H1 (cell line): ENCODE measurements at regions not wholly inside any gene's neighbourhood (a gene's known extent, or its start where the extent isn't known, plus 50 kb on each side); places are given as distances from the start of the nearest gene placed in this dataset.

ENCODE experiments used
- CTCF ChIA-PET: fragments of 300-600 bp; sonication (Branson Sonifier 250); formaldehyde crosslinking; loops from one replicate; lab custom pipeline; 2021; ENCODE audit not compliant: partially characterized antibody; lab: Charles Lee
- POLR2A ChIA-PET: fragments of 300-600 bp; sonication (Branson Sonifier 250); formaldehyde crosslinking; loops from one replicate; lab custom pipeline; 2021; ENCODE audit warnings: inconsistent platforms; ENCODE audit not compliant: partially characterized antibody; lab: Charles Lee
- DNase-seq, 2 experiments: peaks; one replicate each; pipeline versions ENCODE4 v3.0.0 to v3.0.0-alpha.2; 2010 to 2022; ENCODE audit warnings: low spot score in 2 of 2, low read depth in 1 of 2, mixed read lengths in 1 of 2
- FAIRE-seq: peaks from 2 replicates; lab custom pipeline; 2011; peaks lifted over from hg19 to GRCh38; lab: Jason Lieb, UNC
- H2AFZ ChIP-seq: 2 replicates; pipeline ENCODE4 v1.8.1; 2012; ENCODE audit warnings: low read length, inconsistent platforms
- H2AK5ac ChIP-seq: 2 replicates; pipeline ENCODE4 v1.6.1; 2013; ENCODE audit warnings: low read depth, low read length
- H2BK120ac ChIP-seq: replicated peaks from 2 replicates; pipeline ENCODE3; 2013; ENCODE audit warnings: low read depth, low read length, inconsistent platforms
- H2BK12ac ChIP-seq: 2 replicates; pipeline ENCODE4 v1.6.1; 2013; ENCODE audit warnings: low read depth, low read length
- H2BK15ac ChIP-seq: 2 replicates; pipeline ENCODE4 v1.6.1; 2013; ENCODE audit warnings: low read length
- H2BK20ac ChIP-seq: 2 replicates; pipeline ENCODE4 v1.6.1; 2013; ENCODE audit warnings: low read length
- H2BK5ac ChIP-seq: 2 replicates; pipeline ENCODE4 v1.6.1; 2013; ENCODE audit warnings: low read depth, low read length
- H3K14ac ChIP-seq: 2 replicates; pipeline ENCODE4 v1.6.1; 2013; ENCODE audit warnings: inconsistent platforms; ENCODE audit not compliant: insufficient read length
- H3K18ac ChIP-seq: 2 replicates; pipeline ENCODE4 v1.6.1; 2013; ENCODE audit warnings: low read length; ENCODE audit errors: extremely low read depth
- H3K23ac ChIP-seq: 2 replicates; pipeline ENCODE4 v1.6.1; 2013; ENCODE audit warnings: inconsistent platforms; ENCODE audit not compliant: insufficient read length
- H3K23me2 ChIP-seq: 2 replicates; pipeline ENCODE4 v1.6.1; 2013; ENCODE audit warnings: low read depth, low read length
- H3K27ac ChIP-seq: 2 replicates; pipeline ENCODE4 v1.6.1; 2011; ENCODE audit warnings: low read depth, low read length, inconsistent platforms
- H3K27me3 ChIP-seq, 4 experiments: replicated peaks in 1 of 4; 1 replicate in 1 of 4; 2 replicates in 3 of 4; pipeline versions ENCODE4 v1.6.1 to v1.8.1; 2011 to 2013; ENCODE audit warnings: low read length in 3 of 4, mild to moderate bottlenecking in 3 of 4, inconsistent platforms in 2 of 4, mixed read lengths in 2 of 4, moderate library complexity in 1 of 4; ENCODE audit not compliant: control insufficient read depth in 3 of 4, insufficient read depth in 3 of 4; ENCODE audit errors: extremely low read depth in 1 of 4
- H3K36me3 ChIP-seq, 4 experiments: 2 replicates each; pipeline versions ENCODE4 v1.6.1 to v1.8.1; 2011 to 2013; ENCODE audit warnings: mild to moderate bottlenecking in 4 of 4, low read length in 3 of 4, moderate library complexity in 2 of 4, control low read depth in 1 of 4, inconsistent platforms in 1 of 4; ENCODE audit not compliant: insufficient read depth in 4 of 4, control insufficient read depth in 2 of 4
- H3K4ac ChIP-seq: replicated peaks from 2 replicates; pipeline ENCODE3; 2013; ENCODE audit warnings: low read length, low read depth, mixed read lengths, inconsistent platforms; ENCODE audit not compliant: insufficient read length
- H3K4me1 ChIP-seq, 4 experiments: replicated peaks in 1 of 4; 1 replicate in 1 of 4; 2 replicates in 3 of 4; pipeline versions ENCODE4 v1.6.1 to v1.8.1; 2011 to 2013; ENCODE audit warnings: low read length in 3 of 4, inconsistent platforms in 2 of 4, mixed read lengths in 1 of 4; ENCODE audit not compliant: insufficient read depth in 4 of 4, control insufficient read depth in 3 of 4
- H3K4me2 ChIP-seq, 2 experiments: 2 replicates each; pipeline versions ENCODE4 v1.6.1 to v1.8.1; 2011 to 2013; ENCODE audit warnings: low read depth in 2 of 2, low read length in 2 of 2, control low read depth in 1 of 2, inconsistent platforms in 1 of 2, mild to moderate bottlenecking in 1 of 2; ENCODE audit not compliant: insufficient read depth in 1 of 2
- H3K4me3 ChIP-seq, 4 experiments: fragments of 200-600, 300-600 bp in 1 of 4; sonication (generic), shearing (Covaris generic), sonication (Bioruptor Twin) in 1 of 4; 2 replicates each; pipeline versions ENCODE4 v1.5.1 to v1.8.1; 2011 to 2016; ENCODE audit warnings: low read length in 4 of 4, low read depth in 3 of 4, control low read depth in 2 of 4, inconsistent platforms in 2 of 4, mild to moderate bottlenecking in 2 of 4, mixed read lengths in 1 of 4, moderate library complexity in 1 of 4; ENCODE audit not compliant: insufficient read depth in 2 of 4; ENCODE audit errors: extremely low read depth in 1 of 4
- H3K56ac ChIP-seq: replicated peaks from 2 replicates; pipeline ENCODE3; 2013; ENCODE audit warnings: low read depth, mild to moderate bottlenecking, mixed read lengths, low read length, inconsistent platforms; ENCODE audit not compliant: insufficient read length
- H3K79me1 ChIP-seq: 2 replicates; pipeline ENCODE4 v1.6.1; 2013; ENCODE audit warnings: low read depth, low read length, control low read depth
- H3K79me2 ChIP-seq, 2 experiments: 2 replicates each; pipeline versions ENCODE4 v1.6.1 to v1.8.1; 2012 to 2013; ENCODE audit warnings: low read length in 2 of 2, mild to moderate bottlenecking in 2 of 2, inconsistent platforms in 1 of 2; ENCODE audit not compliant: insufficient read depth in 2 of 2, control insufficient read depth in 1 of 2
- H3K9ac ChIP-seq, 4 experiments: replicated peaks in 1 of 4; 1 replicate in 1 of 4; 2 replicates in 3 of 4; pipeline versions ENCODE4 v1.6.1 to v1.8.1; 2011 to 2013; ENCODE audit warnings: low read depth in 3 of 4, low read length in 3 of 4, control low read depth in 2 of 4, mild to moderate bottlenecking in 2 of 4, moderate library complexity in 2 of 4, inconsistent platforms in 1 of 4; ENCODE audit errors: extremely low read depth in 1 of 4
- H3K9me3 ChIP-seq, 2 experiments: 2 replicates each; pipeline versions ENCODE4 v1.6.1 to v1.8.1; 2012 to 2013; ENCODE audit warnings: mild to moderate bottlenecking in 2 of 2, moderate library complexity in 2 of 2, control low read depth in 1 of 2, inconsistent platforms in 1 of 2, low read depth in 1 of 2, low read length in 1 of 2, mixed read lengths in 1 of 2; ENCODE audit not compliant: insufficient read depth in 2 of 2
- H4K20me1 ChIP-seq, 2 experiments: replicated peaks in 1 of 2; 2 replicates each; pipeline versions ENCODE3 to v1.8.1; 2011 to 2013; ENCODE audit warnings: inconsistent platforms in 2 of 2, low read length in 2 of 2, mild to moderate bottlenecking in 1 of 2; ENCODE audit not compliant: insufficient read depth in 2 of 2, control insufficient read depth in 1 of 2
- H4K5ac ChIP-seq: 2 replicates; pipeline ENCODE4 v1.6.1; 2013; ENCODE audit warnings: low read length, low read depth, mixed read lengths, inconsistent platforms; ENCODE audit not compliant: insufficient read length
- H4K8ac ChIP-seq: 2 replicates; pipeline ENCODE4 v1.8.0; 2013; ENCODE audit warnings: mild to moderate bottlenecking, moderate library complexity, low read length, inconsistent platforms; ENCODE audit not compliant: insufficient read depth; ENCODE audit errors: extremely low read depth
- H4K91ac ChIP-seq: replicated peaks from 2 replicates; pipeline ENCODE3; 2013; ENCODE audit warnings: low read length, mixed read lengths, inconsistent platforms; ENCODE audit not compliant: insufficient read length
- BACH1 ChIP-seq: IDR thresholded peaks from 2 replicates; pipeline ENCODE4 v1.6.1; 2012; ENCODE audit warnings: low read length, improper control_type of control experiment
- CBX8 ChIP-seq: fragments of 300-800, 300-1000 bp; sonication (generic); IDR thresholded peaks from 2 replicates; pipeline ENCODE4 v1.7.1; 2016; ENCODE audit warnings: low read depth, low read length, borderline replicate concordance
- CHD2 ChIP-seq: IDR thresholded peaks from 2 replicates; pipeline ENCODE4 v1.6.1; 2012; ENCODE audit warnings: low read length, improper control_type of control experiment
- EZH2 ChIP-seq: fragments of 200-600 bp; sonication (generic); IDR thresholded peaks from 2 replicates; pipeline ENCODE4 v1.7.1; 2012; ENCODE audit warnings: low read depth, mild to moderate bottlenecking, moderate library complexity, low read length, inconsistent platforms; ENCODE audit not compliant: severe bottlenecking
- POLR2A ChIP-seq, 2 experiments: IDR thresholded peaks; 1 replicate in 1 of 2; 2 replicates in 1 of 2; pipeline ENCODE4 v1.6.1; 2011; ENCODE audit warnings: low read depth in 2 of 2, low read length in 2 of 2, mild to moderate bottlenecking in 2 of 2; ENCODE audit errors: control extremely low read depth in 1 of 2
- RXRA ChIP-seq: IDR thresholded peaks from 2 replicates; pipeline ENCODE4 v1.6.1; 2011; ENCODE audit warnings: low read depth, mild to moderate bottlenecking, low read length, moderate library complexity; ENCODE audit not compliant: insufficient read depth
- SIN3A ChIP-seq, 2 experiments: IDR thresholded peaks in 1 of 2; conservative IDR thresholded peaks in 1 of 2; 2 replicates each; pipeline ENCODE4 v1.6.1; 2011 to 2012; ENCODE audit warnings: low read length in 2 of 2, improper control_type of control experiment in 1 of 2, low read depth in 1 of 2, mild to moderate bottlenecking in 1 of 2
- SIX5 ChIP-seq: IDR thresholded peaks from 2 replicates; pipeline ENCODE4 v1.6.1; 2011; ENCODE audit warnings: mild to moderate bottlenecking, low read depth, low read length
- SP2 ChIP-seq: IDR thresholded peaks from 2 replicates; pipeline ENCODE4 v1.6.1; 2012; ENCODE audit warnings: mild to moderate bottlenecking, low read length, inconsistent platforms
- SUZ12 ChIP-seq: fragments of 200-600 bp; sonication (generic); IDR thresholded peaks from 2 replicates; pipeline ENCODE4 v1.6.1; 2012; ENCODE audit warnings: mild to moderate bottlenecking, inconsistent platforms, low read length, moderate library complexity, mixed read lengths
- TAF1 ChIP-seq: IDR thresholded peaks from 2 replicates; pipeline ENCODE4 v1.6.1; 2011; ENCODE audit warnings: mild to moderate bottlenecking, low read depth, low read length
- TAF7 ChIP-seq: optimal IDR thresholded peaks from 2 replicates; pipeline ENCODE3; 2011; ENCODE audit warnings: low read depth, mild to moderate bottlenecking, inconsistent platforms, low read length, moderate library complexity, borderline replicate concordance
- YY1 ChIP-seq: IDR thresholded peaks from 2 replicates; pipeline ENCODE4 v1.6.1; 2011; ENCODE audit warnings: low read depth, mild to moderate bottlenecking, low read length
- ZNF274 ChIP-seq: IDR thresholded peaks from 2 replicates; pipeline ENCODE4 v1.7.0; 2012; ENCODE audit warnings: low read length, borderline replicate concordance; ENCODE audit errors: extremely low read depth
- WGBS, 2 experiments: shearing (Covaris generic) in 1 of 2; methylation state at CpG; one replicate each; pipeline versions ENCODE4 v1.1.6 to v1.1.7; 2013 to 2015; ENCODE audit warnings: low lambda C conversion rate in 2 of 2, mixed read lengths in 2 of 2, inconsistent platforms in 1 of 2, low coverage in 1 of 2, missing lambda C conversion rate in 1 of 2; ENCODE audit not compliant: insufficient replicate concordance in 2 of 2, insufficient coverage in 1 of 2, insufficient read length in 1 of 2; ENCODE audit errors: extremely low coverage in 1 of 2, missing lambda C conversion rate in 1 of 2; 5-methylcytosine and 5-hydroxymethylcytosine counted together
- TF ChIP-seq, protein P1 (sequence below): IDR thresholded peaks from 2 replicates; pipeline ENCODE4 v1.6.1; 2011; ENCODE audit warnings: low read length, improper control_type of control experiment

GRCh38 chr21:16974060-16974459 is 538.8 kb upstream of the CXADR start:
- H3K9ac ChIP-seq = no peak overlapping the region
- no peak overlapping the region for H3K23ac ChIP-seq
- H3K4me2 ChIP-seq = no peak overlapping the region
- H3K79me1 ChIP-seq = no peaks in the 10 kb centered on the region
- no peak overlapping the region for H2BK5ac ChIP-seq
- no peak for DNase-seq
- H3K4ac ChIP-seq = no peak overlapping the region
- H2AFZ ChIP-seq = no peak overlapping the region
- no peaks in the 10 kb centered on the region for H3K9me3 ChIP-seq
- no peak overlapping the region for H3K18ac ChIP-seq
- no peak overlapping the region for H2BK20ac ChIP-seq
- no peaks in the 10 kb centered on the region for H3K79me2 ChIP-seq
- no peaks in the 10 kb centered on the region for H3K23me2 ChIP-seq
- H4K20me1 ChIP-seq = no peaks in the 10 kb centered on the region
- no peak overlapping the region for H2BK15ac ChIP-seq
- no peak overlapping the region for H3K27ac ChIP-seq
- H4K5ac ChIP-seq = no peak overlapping the region
- H4K8ac ChIP-seq = no peak overlapping the region
- H2BK120ac ChIP-seq = no peak overlapping the region
- peaks cover 0 to 6% (median 0%) of the 10 kb centered on the region in 4 experiments; a peak in 1 of 7 replicates for H3K4me1 ChIP-seq
- no peaks in the 10 kb centered on the region for H3K36me3 ChIP-seq
- no peak overlapping the region for H3K4me3 ChIP-seq
- H3K14ac ChIP-seq = no peak overlapping the region
- 89% methylated on average over 8 of the region's 8 CpGs; no CpG with 5 or more reads in 1 of the 2 experiments for WGBS, 2 experiments
- no peak overlapping the region for H2BK12ac ChIP-seq
- FAIRE-seq = no peak
- no peak overlapping the region for H4K91ac ChIP-seq
- no peak overlapping the region for H3K56ac ChIP-seq
- POLR2A ChIA-PET = no interaction called here
- CTCF ChIA-PET = no interaction called here
- no peak overlapping the region for H2AK5ac ChIP-seq
- no peaks in the 10 kb centered on the region for H3K27me3 ChIP-seq
- TF ChIP-seq CBX8 = no peak
- no peak for TF ChIP-seq EZH2
- no peak for TF ChIP-seq SIN3A (conservative IDR thresholded peaks at IDR 0.05 in 1 of 2, IDR thresholded peaks at IDR 0.05 in 1 of 2; ENCODE audit: low read depth in 1 of 2, low read length in 2 of 2)
- TF ChIP-seq YY1 = no peak
- no peak for TF ChIP-seq CHD2
- no peak for TF ChIP-seq TAF7
- no peak for TF ChIP-seq SP2
- TF ChIP-seq RXRA = no peak
- TF ChIP-seq, protein P1, sequence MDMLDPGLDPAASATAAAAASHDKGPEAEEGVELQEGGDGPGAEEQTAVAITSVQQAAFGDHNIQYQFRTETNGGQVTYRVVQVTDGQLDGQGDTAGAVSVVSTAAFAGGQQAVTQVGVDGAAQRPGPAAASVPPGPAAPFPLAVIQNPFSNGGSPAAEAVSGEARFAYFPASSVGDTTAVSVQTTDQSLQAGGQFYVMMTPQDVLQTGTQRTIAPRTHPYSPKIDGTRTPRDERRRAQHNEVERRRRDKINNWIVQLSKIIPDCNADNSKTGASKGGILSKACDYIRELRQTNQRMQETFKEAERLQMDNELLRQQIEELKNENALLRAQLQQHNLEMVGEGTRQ = no peak
- no peak for TF ChIP-seq ZNF274
- TF ChIP-seq TAF1 = no peak
- no peak for TF ChIP-seq SUZ12
- TF ChIP-seq SIX5 = no peak
- TF ChIP-seq POLR2A (IDR thresholded peaks at IDR 0.05; ENCODE audit: control extremely low read depth in 1 of 2, low read depth in 2 of 2, low read length in 2 of 2) = no peak
- no peak for TF ChIP-seq BACH1
